NB4 (cell line): ENCODE measurements at regions not wholly inside any gene's neighbourhood (a gene's known extent, or its start where the extent isn't known, plus 50 kb on each side); places are given as distances from the start of the nearest gene placed in this dataset.

Experiments
- DNase-seq: peaks from one replicate; pipeline ENCODE4 v3.0.0; 2010; ENCODE audit warnings: low read depth
- H3K4me3 ChIP-seq: one replicate; pipeline ENCODE4 v1.5.1; 2011; ENCODE audit warnings: mild to moderate bottlenecking, low read depth, low read length, moderate library complexity
- MYC ChIP-seq: IDR thresholded peaks from 2 replicates; pipeline ENCODE4 v1.6.1; 2011; ENCODE audit warnings: low read depth, low read length
- POLR2A ChIP-seq: IDR thresholded peaks from 2 replicates; pipeline ENCODE4 v1.6.1; 2011; ENCODE audit warnings: mild to moderate bottlenecking; ENCODE audit not compliant: insufficient read length; ENCODE audit errors: extremely low read depth
- TF ChIP-seq, protein P1 (sequence below): IDR thresholded peaks from 2 replicates; pipeline ENCODE4 v1.6.1; 2011; ENCODE audit warnings: low read depth, low read length
- TF ChIP-seq, protein P2 (sequence below): IDR thresholded peaks from one replicate; pipeline ENCODE4 v1.5.1; 2012; ENCODE audit warnings: low read depth, low read length

DNA sequence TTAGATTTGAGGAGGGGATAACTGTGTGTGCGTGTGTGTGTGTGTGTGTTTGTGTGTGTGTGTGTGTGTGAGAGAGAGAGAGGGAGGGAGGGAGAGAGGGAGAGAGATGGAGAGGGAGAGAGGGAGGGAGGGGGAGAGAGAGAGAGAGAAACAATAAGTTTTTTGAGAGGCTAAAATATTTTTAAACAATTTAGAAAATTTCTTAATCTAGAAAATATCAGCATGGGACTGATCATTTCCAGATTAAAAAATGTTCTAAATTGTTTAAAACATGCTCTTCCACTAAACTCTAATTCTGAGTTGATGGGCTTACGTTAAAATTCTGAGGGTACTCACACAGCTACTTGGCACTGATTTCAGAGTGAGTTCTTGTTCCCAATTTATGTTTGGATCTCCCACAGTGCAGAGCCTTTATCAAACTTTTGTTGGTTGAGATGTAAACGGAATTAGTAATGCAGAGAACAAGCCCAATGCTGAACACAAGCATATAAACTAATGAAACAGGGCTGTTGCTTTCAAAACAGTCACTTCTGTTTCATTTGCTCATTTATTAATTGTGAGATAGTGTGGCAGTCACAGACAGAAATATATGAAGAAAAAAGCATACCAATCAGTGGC is 73.4 kb upstream of the RGS2 start:
- TF ChIP-seq, protein P1, sequence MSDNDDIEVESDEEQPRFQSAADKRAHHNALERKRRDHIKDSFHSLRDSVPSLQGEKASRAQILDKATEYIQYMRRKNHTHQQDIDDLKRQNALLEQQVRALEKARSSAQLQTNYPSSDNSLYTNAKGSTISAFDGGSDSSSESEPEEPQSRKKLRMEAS: no peak
- TF ChIP-seq, protein P2, sequence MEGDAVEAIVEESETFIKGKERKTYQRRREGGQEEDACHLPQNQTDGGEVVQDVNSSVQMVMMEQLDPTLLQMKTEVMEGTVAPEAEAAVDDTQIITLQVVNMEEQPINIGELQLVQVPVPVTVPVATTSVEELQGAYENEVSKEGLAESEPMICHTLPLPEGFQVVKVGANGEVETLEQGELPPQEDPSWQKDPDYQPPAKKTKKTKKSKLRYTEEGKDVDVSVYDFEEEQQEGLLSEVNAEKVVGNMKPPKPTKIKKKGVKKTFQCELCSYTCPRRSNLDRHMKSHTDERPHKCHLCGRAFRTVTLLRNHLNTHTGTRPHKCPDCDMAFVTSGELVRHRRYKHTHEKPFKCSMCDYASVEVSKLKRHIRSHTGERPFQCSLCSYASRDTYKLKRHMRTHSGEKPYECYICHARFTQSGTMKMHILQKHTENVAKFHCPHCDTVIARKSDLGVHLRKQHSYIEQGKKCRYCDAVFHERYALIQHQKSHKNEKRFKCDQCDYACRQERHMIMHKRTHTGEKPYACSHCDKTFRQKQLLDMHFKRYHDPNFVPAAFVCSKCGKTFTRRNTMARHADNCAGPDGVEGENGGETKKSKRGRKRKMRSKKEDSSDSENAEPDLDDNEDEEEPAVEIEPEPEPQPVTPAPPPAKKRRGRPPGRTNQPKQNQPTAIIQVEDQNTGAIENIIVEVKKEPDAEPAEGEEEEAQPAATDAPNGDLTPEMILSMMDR: no peak
- no peak for TF ChIP-seq POLR2A
- no peak for TF ChIP-seq MYC
- DNase-seq: no peak
- no peak overlapping the region for H3K4me3 ChIP-seq

DNA sequence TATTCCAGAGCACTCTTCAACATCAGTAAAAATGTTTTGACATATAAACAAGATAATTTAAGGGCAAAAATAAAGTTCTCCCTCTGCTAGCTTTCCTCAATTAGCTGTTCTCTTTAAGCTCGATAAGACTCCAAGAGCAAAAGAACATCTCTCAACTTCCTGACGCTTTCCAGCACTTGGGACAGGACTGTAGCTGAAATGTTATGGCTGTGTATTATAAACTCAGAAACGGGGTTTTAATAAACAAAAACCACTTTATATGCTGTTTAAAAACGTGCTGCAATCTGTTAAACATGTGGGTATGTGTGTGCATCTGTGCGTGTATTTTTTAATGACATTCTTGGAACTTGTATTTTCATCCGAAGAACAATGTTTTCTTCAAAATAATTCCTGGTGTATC is 71.5 kb upstream of the RGS2 start:
- no peak for DNase-seq
- TF ChIP-seq, protein P1: no peak
- no peak for TF ChIP-seq POLR2A
- no peak overlapping the region for H3K4me3 ChIP-seq

GRCh38 chr1:192739476-192740184 is 69.2 kb upstream of the RGS2 start:
- no peak overlapping the region for H3K4me3 ChIP-seq
- TF ChIP-seq, protein P2: no peak
- no peak for DNase-seq

DNA sequence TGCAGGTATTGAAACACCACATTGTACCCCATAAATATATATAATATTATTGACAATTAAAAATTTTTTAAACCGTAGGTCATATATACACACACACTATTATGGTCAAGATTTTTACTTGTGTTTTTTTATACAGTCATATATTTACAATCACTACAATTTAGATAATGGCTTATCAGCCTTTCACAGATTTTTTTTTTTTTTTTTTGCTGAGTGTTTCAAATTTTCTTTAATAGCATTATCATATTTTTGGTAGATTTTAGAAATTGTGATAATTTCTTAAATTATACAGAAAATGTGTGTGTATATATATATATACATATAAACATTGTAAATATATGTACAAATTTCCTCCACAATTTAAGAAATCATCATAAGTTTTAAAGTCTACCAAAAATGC is 68.6 kb upstream of the RGS2 start:
- no peak overlapping the region for H3K4me3 ChIP-seq
- TF ChIP-seq, protein P2: no peak
- no peak for TF ChIP-seq MYC
- TF ChIP-seq, protein P1: no peak
- TF ChIP-seq POLR2A: no peak
- no peak for DNase-seq

GRCh38 chr1:192741095-192741494 is 67.7 kb upstream of the RGS2 start:
- no peak overlapping the region for H3K4me3 ChIP-seq
- TF ChIP-seq POLR2A: no peak
- TF ChIP-seq MYC: no peak
- TF ChIP-seq, protein P1: no peak
- TF ChIP-seq, protein P2: no peak
- no peak for DNase-seq

- H3K4me3 ChIP-seq: no peak overlapping the region
- TF ChIP-seq, protein P2: no peak
- TF ChIP-seq POLR2A (no peak), MYC (no peak)
- TF ChIP-seq, protein P1: no peak
- DNase-seq: no peak
Observed at GRCh38 chr1:192747301-192747700, 61.5 kb upstream of the RGS2 start.
